Right lobe of liver (tissue), 6 donors: ENCODE measurements at regions not wholly inside any gene's neighbourhood (a gene's known extent, or its start where the extent isn't known, plus 50 kb on each side); places are given as distances from the start of the nearest gene placed in this dataset.
"Not testable (repeated sequence)": the region's sequence is repeated elsewhere in the genome, so short reads cannot be mapped to it uniquely, and the experiment has no call there.

ENCODE experiments used
- ATAC-seq, 4 donors: fragments of 200-7000 bp; cut with Tn5 transposase; one replicate each; pipeline ENCODE4 v1.9.1; 2020; ENCODE audit warnings: mild to moderate bottlenecking in 4 of 4, moderate library complexity in 4 of 4
- DNase-seq, 3 donors: peaks; one replicate each; pipeline ENCODE4 v3.0.0-alpha.2; 2020
- H3K27ac ChIP-seq, 3 donors: fragments of 200-600 bp; one replicate each; pipeline ENCODE4 v1.8.0; 2022
- H3K27me3 ChIP-seq, 2 donors: fragments of 200-600 bp; one replicate each; pipeline ENCODE4 v1.8.0; 2022
- H3K36me3 ChIP-seq, 4 donors: fragments of 200-600 bp; sonication (generic) in 1 of 4; one replicate each; pipeline versions ENCODE4 v1.5.1 to v1.8.0; 2017 to 2022; ENCODE audit warnings: control low read depth in 1 of 4
- H3K4me1 ChIP-seq, 4 donors: fragments of 200-600 bp; sonication (generic) in 1 of 4; one replicate each; pipeline versions ENCODE4 v1.5.1 to v1.8.0; 2017 to 2022; ENCODE audit warnings: control low read depth in 1 of 4
- H3K4me3 ChIP-seq, 3 donors: fragments of 200-600 bp; one replicate each; pipeline ENCODE4 v1.8.0; 2022
- H3K9me3 ChIP-seq, 4 donors: fragments of 200-600 bp; sonication (generic) in 1 of 4; one replicate each; pipeline versions ENCODE4 v1.5.1 to v1.8.0; 2017 to 2022; ENCODE audit warnings: control low read depth in 1 of 4
- CTCF ChIP-seq, 4 donors: fragments of 200-600 bp in 3 of 4; fragments of 450-650 bp in 1 of 4; IDR thresholded peaks; one replicate each; pipeline versions ENCODE4 v1.5.1 to v1.8.0; 2016 to 2022; ENCODE audit warnings: antibody characterized with exemption in 4 of 4, mild to moderate bottlenecking in 2 of 4
- POLR2A ChIP-seq: fragments of 450-650 bp; IDR thresholded peaks from one replicate; pipeline ENCODE4 v1.6.1; 2017; ENCODE audit warnings: antibody characterized with exemption, mild to moderate bottlenecking
- WGBS: methylation state at CpG from one replicate; pipeline ENCODE4 v1.1.6; 2018; ENCODE audit warnings: low coverage, low lambda C conversion rate; ENCODE audit not compliant: insufficient coverage; ENCODE audit errors: missing lambda C conversion rate; 5-methylcytosine and 5-hydroxymethylcytosine counted together
- intact Hi-C, 2 donors: fragments of 100-400 bp; cut with DNase I; formaldehyde crosslinking; loops; one replicate each; pipeline versions ENCODE4 v1.11.2 to v1.14.1; 2022
- donor health status: DM: no; HTN: yes; CAD: no.
- donor health status: DM: no; HTN: no; CAD: no.
- donor health status: DM: no; HTN: no; CAD: no.
- donor health status: DM: no; HTN: yes; CAD: no.
- donor health status: DM: no; HTN: yes; CAD: no.

- Histone ChIP-seq H3K9me3 (no peaks in the 10 kb centered on the region), H3K4me1 (no peaks in the 10 kb centered on the region), H3K36me3 (no peaks in the 10 kb centered on the region), H3K4me3 (no peak overlapping the region), H3K27me3 (no peaks in the 10 kb centered on the region), H3K27ac (no peak overlapping the region)
- 100% methylated on average over 2 of the region's 2 CpGs for WGBS
- intact Hi-C loops: no loop called here
- no peak for TF ChIP-seq CTCF (IDR thresholded peaks at IDR 0.05)
- no peak for TF ChIP-seq POLR2A
- ATAC-seq: no peak
- DNase-seq: no peak
Observed at GRCh38 chr4:177494791-177495190, 52.6 kb upstream of the AGA start.

GRCh38 chr4:177495626-177496025 lies 53.4 kb upstream of the AGA start:
- intact Hi-C loops, DNase-seq, H3K27me3 ChIP-seq, H3K36me3 ChIP-seq, H3K27ac ChIP-seq, H3K4me1 ChIP-seq, ATAC-seq, H3K4me3 ChIP-seq, H3K9me3 ChIP-seq: not testable (repeated sequence)
- no CpG with 5 or more reads among the region's 27 CpGs for WGBS

- H3K27me3 ChIP-seq: no peaks in the 10 kb centered on the region
- no peak overlapping the region for H3K27ac ChIP-seq
- no peaks in the 10 kb centered on the region for H3K4me1 ChIP-seq
- ATAC-seq (no peak), DNase-seq (no peak)
- no peaks in the 10 kb centered on the region for H3K36me3 ChIP-seq
- WGBS: 30% methylated on average over 2 of the region's 14 CpGs
- H3K4me3 ChIP-seq: no peak overlapping the region
- no peaks in the 10 kb centered on the region for H3K9me3 ChIP-seq
- intact Hi-C loops: no loop called here
- TF ChIP-seq POLR2A (no peak), CTCF (IDR thresholded peaks at IDR 0.05) (no peak)
Observed at GRCh38 chr4:177499537-177499936, 57.3 kb upstream of the AGA start.

GRCh38 chr4:177505171-177505615 lies 63.0 kb upstream of the AGA start:
- Histone ChIP-seq H3K9me3 (no peaks in the 10 kb centered on the region), H3K27me3 (no peaks in the 10 kb centered on the region), H3K36me3 (no peaks in the 10 kb centered on the region), H3K4me1 (no peaks in the 10 kb centered on the region), H3K4me3 (no peak overlapping the region), H3K27ac (no peak overlapping the region)
- ATAC-seq (no peak), DNase-seq (no peak)
- intact Hi-C loops: no loop called here
- no peak for TF ChIP-seq CTCF (IDR thresholded peaks at IDR 0.05)
- no peak for TF ChIP-seq POLR2A
- 83% methylated on average over 2 of the region's 9 CpGs for WGBS

GRCh38 chr4:177508662-177509061 lies 66.4 kb upstream of the AGA start:
- Histone ChIP-seq H3K27ac (no peak overlapping the region), H3K27me3 (no peaks in the 10 kb centered on the region), H3K4me1 (no peaks in the 10 kb centered on the region), H3K36me3 (no peaks in the 10 kb centered on the region), H3K9me3 (no peaks in the 10 kb centered on the region), H3K4me3 (no peak overlapping the region)
- TF ChIP-seq CTCF (IDR thresholded peaks at IDR 0.05): no peak
- TF ChIP-seq POLR2A: no peak
- ATAC-seq (no peak), DNase-seq (no peak)
- intact Hi-C loops: no loop called here
- WGBS: 81% methylated on average over 6 of the region's 6 CpGs
